ENCODE measurements at regions not wholly inside any gene's neighbourhood (a gene's known extent, or its start where the extent isn't known, plus 50 kb on each side); places are given as distances from the start of the nearest gene placed in this dataset.

GRCh38 chr5:106134549-106134948, 1536.2 kb downstream of the EFNA5 start:
- RAD21 ChIA-PET (ENCODE audit: low non-redundant PET in 1 of 2, low total read pairs in 2 of 2, uncharacterized antibody in 2 of 2, unreplicated experiment in 2 of 2), result no interaction called here
- H2AFZ ChIP-seq (ENCODE audit: low read depth, low read length, poor library complexity, severe bottlenecking), result no peak overlapping the region
- POLR2A ChIA-PET, result no interaction called here
- H3K27ac ChIP-seq (ENCODE audit: low read depth, low read length), result no peak overlapping the region
- no peaks in the 10 kb centered on the region for H3K9me2 ChIP-seq (ENCODE audit: insufficient read depth)
- H3K79me2 ChIP-seq (ENCODE audit: insufficient read depth, low read length), result no peaks in the 10 kb centered on the region
- H3K9ac ChIP-seq (ENCODE audit: low read length), result no peak overlapping the region
- no peaks in the 10 kb centered on the region for H4K20me1 ChIP-seq (ENCODE audit: insufficient read depth)
- DNase-seq (ENCODE audit: low read depth, low spot score) (no peak), ATAC-seq (no peak)
- no TSS peak for BruUV-seq (replicated peaks)
- no peak overlapping the region for H3K4me2 ChIP-seq (ENCODE audit: low read length)
- no peaks in the 10 kb centered on the region for H3K27me3 ChIP-seq (ENCODE audit: insufficient read depth, low read length)
- CTCF ChIA-PET, result no interaction called here
- no peaks in the 10 kb centered on the region for H3K36me3 ChIP-seq (ENCODE audit: control insufficient read depth in 1 of 2, insufficient read depth in 2 of 2, low read length in 2 of 2)
- no peaks in the 10 kb centered on the region for H3K4me1 ChIP-seq (ENCODE audit: control insufficient read depth in 1 of 2, insufficient read depth in 2 of 2, low read length in 2 of 2)
- H3K9me3 ChIP-seq (ENCODE audit: control insufficient read depth in 1 of 2, insufficient read depth in 1 of 2, low read depth in 1 of 2, low read length in 2 of 2), result no peaks in the 10 kb centered on the region
- intact Hi-C loops (cut with micrococcal nuclease), result no loop called here
- no peak overlapping the region for H3K4me3 ChIP-seq (replicated peaks in 1 of 2; ENCODE audit: low read depth in 1 of 2, low read length in 2 of 2)
- TF ChIP-seq EZH2phosphoT487 (IDR thresholded peaks at IDR 0.05; ENCODE audit: borderline replicate concordance) (no peak), POLR2AphosphoS5 (IDR thresholded peaks at IDR 0.05; ENCODE audit: low read depth, low read length) (no peak), SP1 (IDR thresholded peaks at IDR 0.05; ENCODE audit: low read depth) (no peak), CTCF (IDR thresholded peaks at IDR 0.05 in 2 of 3, conservative IDR thresholded peaks at IDR 0.05 in 1 of 3; ENCODE audit: borderline replicate concordance in 1 of 3, insufficient read depth in 1 of 3, low read depth in 2 of 3, low read length in 2 of 3) (no peak), ZNF274 (IDR thresholded peaks at IDR 0.05; ENCODE audit: low read depth, low read length) (no peak), YY1 (IDR thresholded peaks at IDR 0.05; ENCODE audit: extremely low read depth, insufficient replicate concordance, low read depth, low read length) (no peak), FOSL1 (IDR thresholded peaks at IDR 0.05; ENCODE audit: low read depth) (no peak), EZH2 (IDR thresholded peaks at IDR 0.05) (no peak), CBX3 (IDR thresholded peaks at IDR 0.05; ENCODE audit: low read depth) (no peak), EGR1 (IDR thresholded peaks at IDR 0.05; ENCODE audit: low read depth) (no peak), ZBTB33 (IDR thresholded peaks at IDR 0.05; ENCODE audit: extremely low read depth, insufficient replicate concordance, low read length) (no peak), TCF7L2 (IDR thresholded peaks at IDR 0.05; ENCODE audit: borderline replicate concordance, extremely low read depth, insufficient read depth, insufficient read length) (no peak), RAD21 (IDR thresholded peaks at IDR 0.05; ENCODE audit: low read depth) (no peak)

Data from HCT116 (cell line).